ENCODE measurements at regions not wholly inside any gene's neighbourhood (a gene's known extent, or its start where the extent isn't known, plus 50 kb on each side); places are given as distances from the start of the nearest gene placed in this dataset.

DNA sequence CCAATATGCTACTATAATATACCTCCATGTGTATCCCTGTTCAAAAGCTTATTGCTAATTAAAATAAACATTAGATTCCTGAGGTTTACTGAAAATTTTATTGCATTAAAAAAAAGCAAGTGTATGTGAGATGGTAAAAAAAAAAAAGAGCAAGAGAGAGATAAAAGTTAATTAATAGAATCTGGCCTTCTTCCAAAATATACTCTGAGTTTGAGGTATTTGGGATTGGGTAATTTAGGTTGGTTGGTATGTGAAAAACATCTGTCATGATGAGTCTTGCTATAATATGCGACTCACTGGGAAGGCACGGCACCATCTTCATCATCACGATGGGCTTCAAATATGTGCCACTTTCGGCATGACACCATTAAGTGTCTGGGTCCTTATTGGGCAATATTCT is 711.1 kb upstream of the SOX9 start:
- TF ChIP-seq, protein P1, sequence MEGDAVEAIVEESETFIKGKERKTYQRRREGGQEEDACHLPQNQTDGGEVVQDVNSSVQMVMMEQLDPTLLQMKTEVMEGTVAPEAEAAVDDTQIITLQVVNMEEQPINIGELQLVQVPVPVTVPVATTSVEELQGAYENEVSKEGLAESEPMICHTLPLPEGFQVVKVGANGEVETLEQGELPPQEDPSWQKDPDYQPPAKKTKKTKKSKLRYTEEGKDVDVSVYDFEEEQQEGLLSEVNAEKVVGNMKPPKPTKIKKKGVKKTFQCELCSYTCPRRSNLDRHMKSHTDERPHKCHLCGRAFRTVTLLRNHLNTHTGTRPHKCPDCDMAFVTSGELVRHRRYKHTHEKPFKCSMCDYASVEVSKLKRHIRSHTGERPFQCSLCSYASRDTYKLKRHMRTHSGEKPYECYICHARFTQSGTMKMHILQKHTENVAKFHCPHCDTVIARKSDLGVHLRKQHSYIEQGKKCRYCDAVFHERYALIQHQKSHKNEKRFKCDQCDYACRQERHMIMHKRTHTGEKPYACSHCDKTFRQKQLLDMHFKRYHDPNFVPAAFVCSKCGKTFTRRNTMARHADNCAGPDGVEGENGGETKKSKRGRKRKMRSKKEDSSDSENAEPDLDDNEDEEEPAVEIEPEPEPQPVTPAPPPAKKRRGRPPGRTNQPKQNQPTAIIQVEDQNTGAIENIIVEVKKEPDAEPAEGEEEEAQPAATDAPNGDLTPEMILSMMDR (IDR thresholded peaks at IDR 0.05) = no peak
- no peak for TF ChIP-seq EZH2 (IDR thresholded peaks at IDR 0.05; ENCODE audit: borderline replicate concordance, insufficient read depth, low read depth, low read length, poor library complexity, severe bottlenecking)

Measured in B cell (primary cell).